ENCODE measurements at regions not wholly inside any gene's neighbourhood (a gene's known extent, or its start where the extent isn't known, plus 50 kb on each side); places are given as distances from the start of the nearest gene placed in this dataset.

- Histone ChIP-seq H3K36me3 (no peaks in the 10 kb centered on the region), H3K4me2 (no peak overlapping the region), H3K27ac (no peak overlapping the region), H3K79me2 (ENCODE audit: low read depth) (no peaks in the 10 kb centered on the region), H3K9ac (no peak overlapping the region), H3K27me3 (no peaks in the 10 kb centered on the region), H2AFZ (replicated peaks) (no peak overlapping the region), H3K4me1 (peaks cover 2% of the 10 kb centered on the region), H3K4me3 (no peak overlapping the region), H4K20me1 (ENCODE audit: low read depth) (no peaks in the 10 kb centered on the region), H3K9me3 (ENCODE audit: low read depth) (no peaks in the 10 kb centered on the region), H3F3A (ENCODE audit: low read depth) (no peaks in the 10 kb centered on the region)
- Mint-ChIP-seq H3K9me3 (peaks cover 13% of the 10 kb centered on the region), H3K27ac (no peak overlapping the region), H3K36me3 (no peaks in the 10 kb centered on the region), H3K4me1 (no peaks in the 10 kb centered on the region), H3K27me3 (ENCODE audit: insufficient read depth, low read depth) (no peaks in the 10 kb centered on the region), H3K4me3 (no peak overlapping the region)
- no peak for DNase-seq (ENCODE audit: low spot score)
- TF ChIP-seq EZH2 (IDR thresholded peaks at IDR 0.05), result no peak
- TF ChIP-seq CTCF (IDR thresholded peaks at IDR 0.05), result no peak
- TF ChIP-seq EZH2phosphoT487 (IDR thresholded peaks at IDR 0.05), result no peak
Measured at GRCh38 chr16:26261621-26262020, 569.9 kb downstream of the HS3ST4 start.

- no peaks in the 10 kb centered on the region for H3K4me1 Mint-ChIP-seq
- Histone ChIP-seq H3F3A (ENCODE audit: low read depth) (no peaks in the 10 kb centered on the region), H3K36me3 (no peaks in the 10 kb centered on the region), H3K9ac (no peak overlapping the region), H3K4me3 (no peak overlapping the region), H3K27ac (no peak overlapping the region), H2AFZ (replicated peaks) (no peak overlapping the region), H3K9me3 (ENCODE audit: low read depth) (no peaks in the 10 kb centered on the region), H3K4me1 (peaks cover 2% of the 10 kb centered on the region), H3K27me3 (no peaks in the 10 kb centered on the region), H3K4me2 (no peak overlapping the region), H4K20me1 (ENCODE audit: low read depth) (no peaks in the 10 kb centered on the region), H3K79me2 (ENCODE audit: low read depth) (no peaks in the 10 kb centered on the region)
- DNase-seq (ENCODE audit: low spot score), result no peak
- H3K36me3 Mint-ChIP-seq, result no peaks in the 10 kb centered on the region
- TF ChIP-seq EZH2 (IDR thresholded peaks at IDR 0.05) (no peak), EZH2phosphoT487 (IDR thresholded peaks at IDR 0.05) (no peak), CTCF (IDR thresholded peaks at IDR 0.05) (no peak)
- H3K9me3 Mint-ChIP-seq, result peaks cover 13% of the 10 kb centered on the region
- H3K27ac Mint-ChIP-seq, result no peak overlapping the region
- H3K27me3 Mint-ChIP-seq (ENCODE audit: insufficient read depth, low read depth), result peaks cover 3% of the 10 kb centered on the region
- no peak overlapping the region for H3K4me3 Mint-ChIP-seq
Measured at GRCh38 chr16:26263406-26263805, 571.6 kb downstream of the HS3ST4 start.

GRCh38 chr16:26267641-26268040, 575.9 kb downstream of the HS3ST4 start:
- no peak for TF ChIP-seq EZH2phosphoT487 (IDR thresholded peaks at IDR 0.05)
- TF ChIP-seq CTCF (IDR thresholded peaks at IDR 0.05), result no peak
- no peak for TF ChIP-seq EZH2 (IDR thresholded peaks at IDR 0.05)
- no peak overlapping the region for H3K4me2 ChIP-seq
- Mint-ChIP-seq H3K36me3 (no peaks in the 10 kb centered on the region), H3K4me1 (no peaks in the 10 kb centered on the region), H3K4me3 (no peak overlapping the region), H3K9me3 (peaks cover 4% of the 10 kb centered on the region), H3K27me3 (ENCODE audit: insufficient read depth, low read depth) (peaks cover 3% of the 10 kb centered on the region), H3K27ac (no peak overlapping the region)
- H3K27me3 ChIP-seq, result no peaks in the 10 kb centered on the region
- no peak overlapping the region for H3K27ac ChIP-seq
- H3F3A ChIP-seq (ENCODE audit: low read depth), result no peaks in the 10 kb centered on the region
- no peak overlapping the region for H3K9ac ChIP-seq
- H3K4me3 ChIP-seq, result no peak overlapping the region
- no peaks in the 10 kb centered on the region for H3K79me2 ChIP-seq (ENCODE audit: low read depth)
- H4K20me1 ChIP-seq (ENCODE audit: low read depth), result no peaks in the 10 kb centered on the region
- no peaks in the 10 kb centered on the region for H3K9me3 ChIP-seq (ENCODE audit: low read depth)
- DNase-seq (ENCODE audit: low spot score), result no peak
- H3K4me1 ChIP-seq, result peaks cover 2% of the 10 kb centered on the region
- no peaks in the 10 kb centered on the region for H3K36me3 ChIP-seq
- no peak overlapping the region for H2AFZ ChIP-seq (replicated peaks)
